Stimulated activated memory B cell treated with anti-CD40 and anti-IgM and Interleukin-4, amounts not matched to agents 10 μg/mL and 1 μg/mL and 100 μg/mL, for 72 hours (primary cell): ENCODE measurements at regions not wholly inside any gene's neighbourhood (a gene's known extent, or its start where the extent isn't known, plus 50 kb on each side); places are given as distances from the start of the nearest gene placed in this dataset.

ENCODE experiments used
- ATAC-seq: fragments of 150-1000 bp; cut with Tn5 transposase; 2 replicates; pipeline ENCODE4 v1.10.0; 2021
- H3K27ac Mint-ChIP-seq: one replicate; pipeline ENCODE4 v1.8.0; 2022; ENCODE audit warnings: mild to moderate bottlenecking, mixed read lengths
- H3K27me3 Mint-ChIP-seq: one replicate; pipeline ENCODE4 v1.8.0; 2022; ENCODE audit warnings: mixed read lengths
- H3K36me3 Mint-ChIP-seq: one replicate; pipeline ENCODE4 v1.8.0; 2022; ENCODE audit warnings: mixed read lengths
- H3K4me1 Mint-ChIP-seq: one replicate; pipeline ENCODE4 v1.8.0; 2022; ENCODE audit warnings: mixed read lengths
- H3K4me3 Mint-ChIP-seq: one replicate; pipeline ENCODE4 v1.8.0; 2022; ENCODE audit warnings: mild to moderate bottlenecking, moderate library complexity, mixed read lengths
- H3K9me3 Mint-ChIP-seq: one replicate; pipeline ENCODE4 v1.8.0; 2022; ENCODE audit warnings: mixed read lengths

DNA sequence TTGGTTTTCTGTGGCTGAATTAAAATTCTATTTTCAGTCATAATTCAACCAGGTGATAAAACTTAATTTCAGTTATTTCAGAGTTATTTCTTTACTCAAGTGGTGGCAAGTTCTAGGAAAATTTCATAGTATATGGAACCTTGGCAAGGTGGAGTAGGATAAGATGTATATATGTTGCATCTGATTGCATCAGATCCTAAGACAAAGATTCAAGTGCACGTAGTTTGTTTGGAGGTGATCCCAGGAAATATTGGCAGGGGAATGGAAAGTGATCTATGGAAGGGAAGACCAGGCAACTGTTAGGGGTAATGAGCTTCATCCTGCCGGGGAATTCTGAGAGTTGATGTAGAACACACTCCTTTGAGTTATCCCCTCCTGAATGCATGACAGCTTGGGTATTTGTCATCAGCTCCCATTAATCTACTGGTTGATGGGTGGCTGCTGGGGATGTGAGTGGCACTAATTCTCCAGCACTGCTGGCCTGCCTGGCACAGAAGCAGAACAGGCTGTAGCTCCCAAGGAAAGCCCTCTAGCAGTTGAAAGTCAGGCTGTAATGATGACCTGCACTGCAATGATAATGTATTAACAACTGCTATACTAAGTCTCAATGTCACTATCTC is 52.2 kb upstream of the TOM1L1 start:
- Mint-ChIP-seq H3K36me3 (no peaks in the 10 kb centered on the region), H3K27ac (no peak overlapping the region), H3K4me3 (no peak overlapping the region), H3K4me1 (no peaks in the 10 kb centered on the region), H3K9me3 (no peaks in the 10 kb centered on the region), H3K27me3 (peaks cover 11% of the 10 kb centered on the region)
- no peak for ATAC-seq

DNA sequence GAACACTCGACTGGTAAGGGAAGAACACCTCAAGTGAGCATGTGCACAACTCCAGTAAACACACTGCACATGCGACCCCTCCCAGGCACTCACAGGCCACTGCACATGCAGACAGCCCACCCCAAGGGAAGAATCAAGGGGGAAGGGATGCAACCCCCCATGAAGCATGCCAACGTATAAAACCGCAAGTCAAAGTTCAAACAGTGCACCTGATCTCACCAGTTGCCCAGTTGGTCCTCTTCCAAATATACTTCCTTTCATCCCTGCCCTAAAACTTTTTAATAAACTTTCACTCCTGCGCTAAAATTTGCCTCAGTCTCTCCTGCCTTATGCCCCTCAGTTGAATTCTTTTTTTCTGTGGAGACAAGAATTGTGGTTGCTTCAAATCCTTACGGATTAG is 51.0 kb upstream of the TOM1L1 start:
- no peak overlapping the region for H3K27ac Mint-ChIP-seq
- peaks cover 11% of the 10 kb centered on the region for H3K27me3 Mint-ChIP-seq
- H3K4me1 Mint-ChIP-seq = no peaks in the 10 kb centered on the region
- H3K4me3 Mint-ChIP-seq = no peak overlapping the region
- H3K9me3 Mint-ChIP-seq = no peaks in the 10 kb centered on the region
- no peak for ATAC-seq
- no peaks in the 10 kb centered on the region for H3K36me3 Mint-ChIP-seq
